HG03095 (cell line): ENCODE measurements at regions not wholly inside any gene's neighbourhood (a gene's known extent, or its start where the extent isn't known, plus 50 kb on each side); places are given as distances from the start of the nearest gene placed in this dataset.
"Not testable (repeated sequence)": the region's sequence is repeated elsewhere in the genome, so short reads cannot be mapped to it uniquely, and the experiment has no call there.

ENCODE experiments used
- ATAC-seq: cut with Tn5 transposase; IDR thresholded peaks from one replicate; pipeline ENCODE4 v1.9.1; 2021; ENCODE audit warnings: moderate library complexity; ENCODE audit not compliant: unreplicated experiment

GRCh38 chr9:103601287-103601686 lies 492.8 kb upstream of the SMC2 start:
- no peak for ATAC-seq

- ATAC-seq = not testable (repeated sequence)
Observed at GRCh38 chr9:103611950-103612349, 482.2 kb upstream of the SMC2 start.

GRCh38 chr9:103615994-103616393 lies 478.1 kb upstream of the SMC2 start:
- ATAC-seq = no peak

GRCh38 chr9:103617046-103617445 lies 477.1 kb upstream of the SMC2 start:
- no peak for ATAC-seq

- no peak for ATAC-seq
Observed at GRCh38 chr9:103625161-103625804, 468.8 kb upstream of the SMC2 start.

- no peak for ATAC-seq
Observed at GRCh38 chr9:103627731-103628130, 466.4 kb upstream of the SMC2 start.

- ATAC-seq = no peak
Observed at GRCh38 chr9:103649086-103649485, 445.0 kb upstream of the SMC2 start.

- no peak for ATAC-seq
Observed at GRCh38 chr9:103658156-103658555, 436.0 kb upstream of the SMC2 start.

GRCh38 chr9:103660830-103661229 lies 433.3 kb upstream of the SMC2 start:
- ATAC-seq = no peak

GRCh38 chr9:103661663-103662062 lies 432.4 kb upstream of the SMC2 start:
- no peak for ATAC-seq

- ATAC-seq = no peak
Observed at GRCh38 chr9:103669296-103669695, 424.8 kb upstream of the SMC2 start.

- no peak for ATAC-seq
Observed at GRCh38 chr9:103674271-103674670, 419.8 kb upstream of the SMC2 start.

- no peak for ATAC-seq
Observed at GRCh38 chr9:103680581-103680980, 413.5 kb upstream of the SMC2 start.

- no peak for ATAC-seq
Observed at GRCh38 chr9:103681435-103681834, 412.7 kb upstream of the SMC2 start.

GRCh38 chr9:103700195-103700962 lies 393.7 kb upstream of the SMC2 start:
- no peak for ATAC-seq

GRCh38 chr9:103702572-103702971 lies 391.5 kb upstream of the SMC2 start:
- no peak for ATAC-seq

GRCh38 chr9:103707181-103707580 lies 386.9 kb upstream of the SMC2 start:
- no peak for ATAC-seq

- ATAC-seq = no peak
Observed at GRCh38 chr9:103709366-103709765, 384.7 kb upstream of the SMC2 start.

GRCh38 chr9:103713631-103714030 lies 380.5 kb upstream of the SMC2 start:
- no peak for ATAC-seq

GRCh38 chr9:103714992-103715391 lies 379.1 kb upstream of the SMC2 start:
- ATAC-seq = no peak

GRCh38 chr9:103721056-103721455 lies 373.1 kb upstream of the SMC2 start:
- no peak for ATAC-seq

GRCh38 chr9:103730866-103731265 lies 363.2 kb upstream of the SMC2 start:
- ATAC-seq = no peak

GRCh38 chr9:103731541-103731940 lies 362.6 kb upstream of the SMC2 start:
- no peak for ATAC-seq
